GM13976 (cell line): ENCODE measurements at regions not wholly inside any gene's neighbourhood (a gene's known extent, or its start where the extent isn't known, plus 50 kb on each side); places are given as distances from the start of the nearest gene placed in this dataset.

ENCODE experiments used
- DNase-seq: peaks from one replicate; pipeline ENCODE4 v3.0.0; 2012; ENCODE audit warnings: low spot score
- in situ Hi-C: fragments of 300-500 bp; cut with MboI; formaldehyde crosslinking; loops from one replicate; pipeline ENCODE4 v1.12.0; 2022; ENCODE audit warnings: low sequenced_read_pairs, mixed read lengths, inconsistent platforms; ENCODE audit not compliant: unreplicated experiment
- TF ChIP-seq, protein P1 (sequence below): IDR thresholded peaks from 2 replicates; pipeline ENCODE4 v1.5.1; 2012; ENCODE audit warnings: borderline replicate concordance, mild to moderate bottlenecking; ENCODE audit not compliant: insufficient read depth; ENCODE audit errors: extremely low read depth, missing control alignments, control extremely low read depth

DNA sequence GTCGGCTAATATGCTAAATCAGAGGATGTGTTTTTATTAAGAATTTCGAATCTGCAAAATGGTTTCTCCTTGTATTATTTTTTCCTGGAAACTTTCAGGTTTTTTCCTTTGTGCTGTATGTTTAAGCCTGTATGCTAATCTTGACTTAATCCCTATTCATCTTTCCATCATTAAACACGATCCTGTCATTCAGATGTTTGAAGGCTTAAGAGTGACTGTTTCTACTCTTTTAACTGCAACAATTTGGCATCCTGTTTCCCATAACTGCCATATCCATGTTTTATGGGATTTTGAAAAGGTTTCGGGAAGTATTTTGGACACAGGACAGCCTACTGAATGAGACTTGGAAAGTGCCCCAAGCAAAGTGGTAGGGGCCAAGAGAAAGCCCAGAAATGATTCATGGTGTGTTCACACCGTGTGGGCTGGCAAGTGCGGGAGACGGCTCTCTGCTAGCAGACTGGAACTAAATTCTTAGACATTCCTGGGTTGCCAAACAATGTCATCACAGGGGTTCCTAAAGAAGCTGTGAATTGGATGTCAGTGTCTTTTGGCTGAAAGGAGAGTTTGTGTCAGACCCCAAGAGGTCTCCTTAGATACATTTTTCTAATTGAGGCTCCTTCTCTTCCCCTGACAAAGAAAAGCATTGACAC, 125.4 kb upstream of the ADAMTS16 start:
- TF ChIP-seq, protein P1, sequence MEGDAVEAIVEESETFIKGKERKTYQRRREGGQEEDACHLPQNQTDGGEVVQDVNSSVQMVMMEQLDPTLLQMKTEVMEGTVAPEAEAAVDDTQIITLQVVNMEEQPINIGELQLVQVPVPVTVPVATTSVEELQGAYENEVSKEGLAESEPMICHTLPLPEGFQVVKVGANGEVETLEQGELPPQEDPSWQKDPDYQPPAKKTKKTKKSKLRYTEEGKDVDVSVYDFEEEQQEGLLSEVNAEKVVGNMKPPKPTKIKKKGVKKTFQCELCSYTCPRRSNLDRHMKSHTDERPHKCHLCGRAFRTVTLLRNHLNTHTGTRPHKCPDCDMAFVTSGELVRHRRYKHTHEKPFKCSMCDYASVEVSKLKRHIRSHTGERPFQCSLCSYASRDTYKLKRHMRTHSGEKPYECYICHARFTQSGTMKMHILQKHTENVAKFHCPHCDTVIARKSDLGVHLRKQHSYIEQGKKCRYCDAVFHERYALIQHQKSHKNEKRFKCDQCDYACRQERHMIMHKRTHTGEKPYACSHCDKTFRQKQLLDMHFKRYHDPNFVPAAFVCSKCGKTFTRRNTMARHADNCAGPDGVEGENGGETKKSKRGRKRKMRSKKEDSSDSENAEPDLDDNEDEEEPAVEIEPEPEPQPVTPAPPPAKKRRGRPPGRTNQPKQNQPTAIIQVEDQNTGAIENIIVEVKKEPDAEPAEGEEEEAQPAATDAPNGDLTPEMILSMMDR: no peak
- no peak for DNase-seq
- in situ Hi-C loops: no loop called here

DNA sequence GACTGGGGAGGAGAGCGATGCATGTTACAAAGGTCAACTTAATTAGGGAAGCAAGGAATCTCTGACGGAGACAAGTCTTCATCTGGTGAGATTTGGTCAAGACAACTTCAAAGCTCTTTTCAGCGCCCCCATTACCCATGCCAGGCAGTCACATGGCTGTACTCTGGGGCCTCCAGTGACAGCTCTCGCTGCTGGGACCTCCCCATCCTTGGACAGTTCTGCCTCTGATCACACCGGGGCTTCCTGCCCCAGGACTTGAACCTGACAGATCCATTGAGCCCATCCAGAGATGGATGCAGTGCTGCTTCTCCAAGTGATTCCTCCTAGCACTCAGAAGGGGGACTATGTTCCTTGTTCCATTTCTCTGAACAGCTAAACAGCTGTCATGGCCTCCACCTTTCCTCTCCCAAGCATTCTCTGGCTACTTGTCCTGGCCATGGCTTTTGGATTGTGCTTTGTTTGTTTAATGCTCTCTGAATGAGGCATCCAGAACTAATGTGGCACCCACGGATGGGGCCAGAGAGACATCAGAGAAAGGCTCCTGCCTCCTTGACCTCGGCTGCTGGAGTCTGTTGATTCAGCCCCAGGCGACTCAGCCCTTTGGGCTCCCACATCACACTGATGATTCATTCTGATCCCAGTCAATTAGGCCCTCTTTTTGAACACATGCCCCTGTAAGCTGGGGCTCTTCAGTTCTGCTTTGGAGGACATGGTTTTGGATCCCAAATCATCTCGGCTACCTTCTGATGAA, 122.1 kb upstream of the ADAMTS16 start:
- TF ChIP-seq, protein P1: no peak
- no peak for DNase-seq
- in situ Hi-C loops: no loop called here

DNA sequence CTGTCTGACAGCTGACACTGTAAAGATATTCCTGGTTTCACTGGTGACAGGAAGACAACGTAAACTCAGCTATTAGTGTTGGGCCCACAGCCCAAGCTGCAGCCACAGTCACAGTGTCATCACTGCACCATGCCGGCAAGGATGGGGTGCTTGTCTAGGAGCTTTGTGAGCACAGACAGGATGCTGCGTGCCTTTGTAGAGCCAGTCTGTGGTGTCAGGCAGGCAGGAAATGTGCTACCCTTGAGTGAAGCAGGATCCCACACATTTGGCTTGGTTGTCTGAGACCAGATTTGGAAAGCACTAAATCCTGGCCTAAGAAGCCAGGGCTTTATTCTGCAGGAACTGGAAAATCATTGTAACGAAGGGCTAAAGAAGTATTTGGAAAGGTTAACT, 121.6 kb upstream of the ADAMTS16 start:
- DNase-seq: no peak
- in situ Hi-C loops: no loop called here
- TF ChIP-seq, protein P1: no peak

DNA sequence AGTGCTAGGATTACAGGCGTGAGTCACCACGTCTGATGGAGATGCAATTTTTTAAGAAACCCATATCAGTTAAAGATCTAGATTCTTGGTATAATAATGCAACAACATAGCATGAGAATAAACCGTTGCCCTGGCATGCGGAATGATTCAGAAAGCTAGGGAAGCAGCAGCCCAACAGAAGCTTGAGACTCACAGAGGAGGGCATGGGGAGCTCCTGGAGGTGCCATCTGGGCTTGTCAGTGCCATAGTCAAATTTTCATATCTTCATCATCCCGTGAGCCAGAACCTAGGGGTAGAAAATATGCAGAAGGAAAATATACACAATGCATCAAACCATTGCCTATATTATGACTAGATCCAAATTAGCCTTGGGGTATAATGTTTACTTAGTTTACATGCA, 118.7 kb upstream of the ADAMTS16 start:
- no peak for DNase-seq
- in situ Hi-C loops: no loop called here

DNA sequence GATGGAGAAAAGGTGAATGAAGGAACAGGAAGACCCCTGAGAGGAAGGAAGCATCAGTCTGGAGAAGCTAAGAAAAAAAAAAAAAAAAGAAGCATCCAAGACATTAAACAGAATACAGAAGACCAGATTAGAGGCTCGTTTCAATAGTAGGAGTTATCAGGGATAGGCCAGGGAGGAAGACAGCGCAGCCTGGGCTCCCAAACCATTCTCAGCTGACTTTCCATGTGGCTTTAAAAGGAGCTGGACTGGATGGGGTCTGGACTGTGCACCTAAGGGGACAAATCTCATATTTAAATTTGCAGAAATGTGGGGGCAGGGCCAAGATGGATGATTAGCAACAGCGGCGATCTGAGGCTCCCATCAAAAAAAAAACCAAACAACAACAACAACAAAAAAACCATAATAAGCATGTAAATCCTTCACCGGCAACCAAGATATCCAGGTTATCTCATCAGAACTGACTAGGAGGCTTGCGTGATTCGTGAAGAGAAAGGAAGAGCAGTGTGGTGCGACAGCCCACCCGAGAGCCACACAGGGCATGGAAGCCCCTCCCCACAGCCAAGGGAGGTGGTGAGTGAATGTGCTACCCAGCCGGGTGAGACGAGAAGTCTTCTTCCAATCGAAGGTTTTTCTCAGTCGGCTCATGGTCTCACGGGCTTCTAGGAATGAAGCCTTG, 114.9 kb upstream of the ADAMTS16 start:
- TF ChIP-seq, protein P1: no peak
- DNase-seq: no peak
- in situ Hi-C loops: no loop called here

More for the DNA sequence above, 118.7 kb upstream of the ADAMTS16 start:
- TF ChIP-seq, protein P1: no peak

DNA sequence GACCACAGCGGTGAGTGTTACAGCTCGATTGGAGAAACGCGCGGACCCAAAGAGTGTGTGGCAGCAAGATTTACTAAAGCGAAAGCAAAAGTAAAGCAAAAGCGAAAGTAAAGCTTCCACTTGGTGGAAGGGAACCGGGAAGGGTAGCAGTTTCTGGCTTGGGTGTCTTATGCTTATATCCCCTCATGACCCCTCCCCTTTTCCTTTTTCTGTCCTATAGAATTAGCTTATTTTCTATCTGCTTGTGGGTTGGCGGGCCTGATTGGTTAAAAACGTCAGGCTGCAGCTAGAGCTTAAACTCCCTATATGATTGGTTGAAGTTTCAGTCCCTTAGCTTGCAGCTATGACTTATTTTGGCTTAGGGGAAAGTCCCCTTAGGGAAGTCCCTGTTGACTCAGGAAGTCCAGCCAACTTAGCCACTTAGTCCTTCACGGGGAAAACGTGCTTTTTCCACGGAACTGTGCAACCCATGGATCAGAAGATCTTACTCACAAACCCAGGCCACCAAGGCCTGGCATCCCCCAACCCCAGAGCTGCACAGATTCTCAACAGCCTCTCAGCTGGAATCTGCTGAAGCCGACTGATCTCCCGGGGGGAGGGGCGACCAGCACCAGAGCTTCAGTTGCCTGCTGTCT, 114.2 kb upstream of the ADAMTS16 start:
- TF ChIP-seq, protein P1: no peak
- DNase-seq: no peak
- in situ Hi-C loops: no loop called here
